Activated CD4-positive, alpha-beta T cell treated with anti-CD3 and anti-CD28 coated beads, Interleukin-2, amount 50 U/mL, for 1 hour (primary cell): ENCODE measurements at regions not wholly inside any gene's neighbourhood (a gene's known extent, or its start where the extent isn't known, plus 50 kb on each side); places are given as distances from the start of the nearest gene placed in this dataset.

ENCODE experiments used
- DNase-seq: peaks from one replicate; pipeline ENCODE4 v3.0.0-alpha.2; 2020

DNA sequence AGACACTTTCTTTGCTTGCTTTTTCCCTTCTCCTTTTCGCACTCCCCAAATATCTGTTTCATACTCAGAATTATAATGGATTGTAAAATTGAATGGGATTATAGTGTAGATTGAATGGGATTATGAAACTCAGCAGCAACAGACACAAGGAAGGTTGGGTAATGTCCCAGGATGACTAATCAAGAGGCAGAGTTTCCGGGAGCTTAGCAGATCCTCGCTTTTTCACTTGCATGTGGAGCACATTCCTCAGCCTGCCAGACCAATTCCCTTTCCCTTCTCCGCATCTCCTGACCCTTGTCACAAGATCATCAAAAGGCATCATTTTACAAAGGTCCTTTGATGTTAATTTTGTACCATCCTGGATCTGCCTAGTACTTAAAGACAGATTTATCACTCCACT lies 55.1 kb upstream of the SLC1A1 start:
- DNase-seq, result no peak

DNA sequence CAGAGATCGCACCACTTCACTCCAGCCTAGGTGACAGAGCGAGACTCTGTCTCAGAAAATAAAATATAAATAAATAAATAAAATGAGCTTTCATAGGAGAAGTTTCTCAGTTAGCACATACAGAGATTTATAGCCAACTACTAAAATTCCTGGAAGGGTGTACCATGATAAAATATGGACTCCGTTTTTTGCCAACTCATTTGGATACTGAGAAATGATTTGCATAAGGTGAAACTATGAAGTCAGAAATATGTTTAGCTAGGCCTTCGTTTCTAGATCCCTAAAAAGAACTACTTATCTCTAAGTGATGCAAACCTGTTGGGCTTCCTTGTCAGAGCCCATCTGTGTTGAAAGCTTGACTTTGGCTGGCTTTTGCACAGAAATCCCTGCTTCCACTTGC lies 56.9 kb upstream of the SLC1A1 start:
- DNase-seq, result no peak

DNA sequence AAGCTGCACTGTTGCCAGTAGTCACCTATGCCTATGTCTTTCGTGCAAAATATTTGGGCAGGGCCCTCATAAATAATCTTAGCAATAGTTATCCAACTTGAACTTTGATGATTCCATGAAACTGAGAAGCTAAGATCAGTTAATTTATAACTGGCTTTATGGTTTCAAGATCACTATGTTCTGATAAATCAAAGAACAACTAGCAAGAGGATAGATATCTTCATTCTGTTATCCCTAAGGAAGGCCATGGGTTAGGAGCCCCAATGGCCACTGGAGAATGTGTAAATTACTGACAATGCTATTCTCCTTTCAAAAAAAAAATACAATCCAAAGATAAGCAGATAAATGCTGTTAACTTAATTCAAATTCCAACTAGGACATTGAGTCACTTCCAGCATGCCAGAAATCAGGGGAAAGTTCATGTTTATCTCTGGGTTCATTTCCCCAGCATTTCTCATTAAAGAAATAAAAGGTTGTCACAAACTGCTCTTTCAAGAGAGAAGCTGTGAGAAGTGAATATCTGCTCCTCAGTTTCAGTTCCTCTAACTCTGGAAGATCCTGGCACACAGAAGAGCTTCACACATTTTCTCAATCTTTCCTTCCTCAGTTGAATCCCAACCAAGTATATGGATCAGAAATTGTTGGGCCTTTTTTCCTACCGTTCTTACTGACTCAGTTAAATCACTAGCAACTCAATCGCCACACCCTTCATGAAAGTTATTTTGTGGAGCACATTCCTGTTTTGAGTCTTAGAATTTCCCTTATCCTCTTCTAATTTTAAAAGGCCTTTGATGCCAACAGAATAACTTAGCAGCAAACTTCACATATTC lies 59.6 kb upstream of the SLC1A1 start:
- DNase-seq, result no peak

DNA sequence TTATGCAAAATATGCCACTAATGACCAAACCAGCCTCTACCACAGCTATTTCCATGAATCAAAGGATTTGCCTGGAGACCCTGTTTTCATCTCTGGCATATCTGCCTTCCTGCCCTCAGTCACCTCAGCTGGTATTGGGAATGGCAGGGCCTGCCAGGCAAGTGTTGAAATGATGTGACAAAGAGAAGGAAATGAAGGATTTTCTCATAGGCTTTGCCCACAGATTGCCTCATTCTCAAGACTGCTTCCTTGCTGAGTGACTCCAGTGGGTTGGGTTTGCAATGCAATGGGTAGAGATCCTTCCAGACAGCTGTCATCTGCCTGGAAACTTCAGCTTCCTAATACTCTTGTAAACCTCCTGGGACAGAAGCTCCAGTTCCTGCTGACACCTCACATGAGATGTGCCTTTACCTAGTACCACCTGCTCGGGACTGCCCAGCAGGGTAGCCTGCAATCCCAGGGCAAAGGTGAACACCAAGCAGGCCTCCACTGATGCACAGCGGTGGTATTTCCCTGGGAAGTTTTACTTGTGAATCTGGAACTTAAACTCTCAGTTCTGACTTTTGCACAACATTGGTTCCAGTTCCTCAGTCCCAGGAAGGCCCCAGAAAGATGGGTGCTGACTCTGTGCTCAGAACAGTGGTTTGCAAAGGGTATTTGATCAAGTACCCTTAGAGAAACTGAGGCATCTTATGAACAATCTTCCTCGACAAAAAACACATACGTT lies 64.8 kb upstream of the SLC1A1 start:
- DNase-seq, result no peak

DNA sequence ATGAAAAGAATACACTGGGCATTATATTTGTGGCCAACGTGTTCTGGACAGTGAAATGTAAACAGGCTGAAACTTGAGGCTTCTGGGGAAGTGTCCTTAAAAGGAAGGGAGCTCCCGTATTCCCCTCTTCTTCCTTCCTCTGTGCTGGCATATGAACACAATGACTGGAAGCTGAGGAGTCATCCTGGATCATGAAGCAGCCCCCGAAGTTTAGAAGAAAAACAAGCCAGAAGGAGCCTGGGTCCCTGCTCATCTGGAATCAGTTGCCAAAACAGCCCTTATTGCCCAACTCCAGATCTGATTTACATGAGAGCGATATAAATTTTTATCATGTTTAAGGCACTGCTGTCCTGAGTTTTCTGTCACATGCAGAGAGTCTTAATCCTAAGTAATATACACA lies 65.4 kb upstream of the SLC1A1 start:
- no peak for DNase-seq

DNA sequence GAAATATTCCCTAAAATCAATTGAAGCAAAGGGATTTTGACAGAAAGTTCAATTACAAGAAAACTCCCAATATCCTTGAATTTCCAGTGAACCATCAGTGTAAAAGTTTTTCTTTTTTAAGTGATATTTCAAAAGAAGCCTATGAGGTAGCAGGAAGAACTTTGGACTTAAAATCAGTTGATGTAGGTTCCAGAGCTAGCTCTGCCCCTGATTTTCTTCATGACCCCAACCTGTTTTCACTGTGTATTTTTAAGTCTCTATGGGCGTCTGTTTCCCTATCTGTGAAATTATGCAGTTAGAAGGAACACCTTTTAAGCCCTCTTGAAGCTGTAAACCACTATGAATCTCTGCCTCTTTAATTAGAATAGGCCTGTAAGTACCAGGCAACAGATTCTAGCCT lies 66.2 kb upstream of the SLC1A1 start:
- no peak for DNase-seq

DNA sequence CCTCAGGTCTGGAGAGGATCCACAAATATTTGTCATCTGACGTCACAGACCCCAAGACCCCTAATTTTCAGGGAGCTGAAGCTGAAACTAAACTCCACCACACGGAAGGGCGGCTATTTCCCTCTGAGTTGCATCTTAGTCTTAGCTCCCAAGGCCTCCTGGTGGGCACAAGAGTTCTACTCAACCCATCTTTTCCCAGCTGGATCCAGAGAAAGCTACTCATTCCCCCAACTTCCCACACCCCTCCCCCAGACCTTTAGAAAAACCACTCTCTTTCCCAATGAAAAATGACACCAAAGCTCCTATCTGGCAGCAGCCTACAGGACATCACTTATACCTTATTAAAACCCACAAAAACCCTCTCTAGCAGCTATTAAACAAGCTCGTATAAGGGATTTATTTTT lies 67.1 kb upstream of the SLC1A1 start:
- no peak for DNase-seq

DNA sequence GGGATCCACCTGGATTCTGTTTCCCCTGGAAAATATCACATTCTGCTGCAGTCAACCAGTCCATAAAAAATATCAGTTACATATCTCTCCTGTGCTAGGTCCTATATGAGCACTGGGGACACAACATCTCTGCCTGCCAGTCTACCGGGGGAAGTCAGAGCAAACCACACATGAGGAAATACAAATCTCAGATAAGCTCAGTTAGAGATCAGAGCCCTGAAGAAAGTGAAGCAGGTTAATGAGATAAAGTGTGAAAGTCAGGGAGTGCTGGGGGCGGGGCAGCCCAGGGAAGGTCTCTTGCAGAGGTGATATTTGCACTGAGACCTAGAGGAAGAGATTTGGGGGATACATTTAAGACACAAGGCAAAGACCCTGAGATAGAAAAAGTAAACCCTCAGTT lies 67.8 kb upstream of the SLC1A1 start:
- DNase-seq, result peak; percentile 1

DNA sequence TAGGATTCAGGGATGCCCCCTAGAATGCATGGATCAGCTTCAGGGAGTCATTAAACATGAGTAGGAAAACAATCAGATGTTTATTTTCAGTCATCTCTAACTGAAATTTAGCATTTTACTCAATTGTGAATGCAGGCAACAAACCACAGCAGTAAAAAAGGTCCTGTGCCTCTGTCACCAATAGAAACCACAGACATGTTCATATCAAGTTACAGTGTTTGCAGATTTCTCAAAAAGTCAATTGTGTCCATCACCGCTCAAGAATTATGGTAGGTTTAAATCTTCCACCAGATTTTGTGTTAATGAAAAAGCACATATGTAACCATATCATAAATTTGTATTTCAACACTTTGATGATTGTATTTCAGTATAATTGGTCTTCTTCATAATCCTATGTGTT lies 68.4 kb upstream of the SLC1A1 start:
- DNase-seq, result no peak

DNA sequence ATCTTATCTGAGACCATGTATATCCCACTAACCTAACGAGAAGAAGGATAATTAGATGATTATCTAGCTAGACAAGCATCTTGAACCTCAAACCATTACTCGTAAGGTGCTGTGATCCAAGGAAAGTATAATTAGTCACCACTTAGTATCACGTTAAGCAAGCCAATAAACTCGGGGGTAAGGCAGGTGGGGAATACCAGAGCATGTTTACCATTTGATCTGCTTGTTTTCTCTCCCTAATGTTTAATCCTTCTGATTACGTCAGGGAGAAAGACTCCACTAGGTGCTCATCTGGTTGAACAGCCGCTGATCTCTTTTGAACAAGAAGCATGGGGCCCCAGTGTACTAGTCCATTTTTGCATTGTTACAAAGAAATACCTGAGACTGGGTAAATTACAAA lies 69.9 kb upstream of the SLC1A1 start:
- DNase-seq, result no peak

DNA sequence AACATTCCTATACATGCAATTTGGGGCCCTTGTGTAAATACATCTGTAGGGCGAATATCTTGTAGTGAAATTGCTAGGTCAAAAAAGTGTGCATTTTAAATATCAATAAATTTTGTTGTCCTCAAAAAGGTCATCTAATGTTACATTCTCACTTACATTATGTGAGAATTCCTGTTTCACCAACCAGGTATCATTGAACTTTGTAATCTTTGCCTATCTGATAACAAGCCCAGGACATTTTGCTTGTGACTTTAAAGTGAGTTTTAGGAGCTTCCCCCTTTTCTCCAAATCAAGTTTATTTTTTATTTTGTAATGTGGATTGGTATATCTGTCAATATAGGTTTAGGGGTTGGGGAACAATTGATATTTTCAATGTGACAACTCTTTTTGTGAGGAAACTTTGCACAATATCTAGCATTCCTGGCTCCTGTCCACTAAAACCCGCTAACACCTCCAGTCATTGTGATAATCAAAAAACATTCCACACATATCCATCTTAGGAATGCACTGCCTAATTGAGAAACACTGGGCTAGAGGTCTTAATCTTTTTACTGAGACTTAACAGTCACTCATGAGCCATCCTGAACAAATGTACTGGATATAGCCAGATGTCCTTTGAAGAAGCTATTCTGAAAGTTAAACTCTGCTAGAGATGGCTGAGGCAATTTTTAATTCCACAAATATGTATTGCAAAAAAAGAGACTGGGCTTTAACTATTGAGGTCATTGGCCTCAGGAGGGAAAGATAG lies 72.5 kb upstream of the SLC1A1 start:
- no peak for DNase-seq

DNA sequence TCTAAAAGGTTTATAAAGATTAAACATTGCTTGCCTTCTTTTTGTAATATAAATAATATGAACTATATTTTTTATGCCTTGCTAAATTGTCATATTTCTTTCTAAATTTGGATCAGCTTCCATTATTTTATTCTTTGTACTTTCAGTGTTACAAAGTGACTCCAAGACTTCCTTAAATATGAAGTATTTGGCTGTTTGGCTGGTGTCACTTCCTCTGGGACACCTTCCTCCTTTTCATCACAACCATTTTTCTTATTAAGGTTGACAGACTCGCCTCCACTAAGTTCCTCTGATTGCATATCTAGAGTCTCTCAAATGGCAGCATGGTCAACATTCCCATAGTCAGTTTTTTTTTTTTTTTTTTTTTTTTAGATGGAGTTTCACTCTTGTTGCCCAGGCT lies 73.8 kb upstream of the SLC1A1 start:
- DNase-seq, result no peak

DNA sequence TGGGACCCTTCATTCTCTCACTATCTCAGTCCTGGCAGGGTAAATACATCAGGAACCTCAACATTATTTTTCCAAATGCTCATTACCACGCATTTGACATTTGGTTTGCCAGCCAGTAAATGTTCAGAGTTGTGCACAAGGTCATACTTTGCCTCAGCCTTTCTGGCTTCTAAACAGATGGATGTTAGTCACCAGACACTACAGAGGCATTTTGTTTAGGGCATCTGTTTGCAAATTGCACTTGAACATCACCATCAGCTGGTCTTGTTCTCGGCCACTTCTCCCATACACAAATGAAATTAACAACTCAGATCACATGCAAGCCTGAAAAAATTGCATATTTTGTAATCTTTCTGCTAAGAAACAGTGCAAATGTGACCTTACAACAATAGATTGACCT lies 75.0 kb upstream of the SLC1A1 start:
- no peak for DNase-seq

DNA sequence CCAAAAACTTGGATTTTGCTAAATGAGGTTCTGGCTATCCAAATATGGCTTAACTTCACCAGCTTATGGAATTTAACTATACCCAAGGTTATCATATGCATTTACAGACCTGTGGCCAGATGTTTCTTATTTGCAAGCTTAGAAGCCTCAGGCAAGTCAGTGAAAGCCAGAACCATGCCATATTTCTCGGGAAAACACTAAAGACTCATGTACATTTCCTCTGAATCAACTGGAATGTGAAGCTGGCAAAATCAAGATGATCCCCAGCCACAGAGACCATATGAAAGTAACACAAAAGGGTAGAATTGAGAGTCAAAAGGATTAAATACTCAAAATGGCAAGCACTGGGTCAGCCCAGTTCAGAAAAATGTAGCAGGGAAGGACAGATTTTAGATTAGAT lies 76.4 kb upstream of the SLC1A1 start:
- no peak for DNase-seq

DNA sequence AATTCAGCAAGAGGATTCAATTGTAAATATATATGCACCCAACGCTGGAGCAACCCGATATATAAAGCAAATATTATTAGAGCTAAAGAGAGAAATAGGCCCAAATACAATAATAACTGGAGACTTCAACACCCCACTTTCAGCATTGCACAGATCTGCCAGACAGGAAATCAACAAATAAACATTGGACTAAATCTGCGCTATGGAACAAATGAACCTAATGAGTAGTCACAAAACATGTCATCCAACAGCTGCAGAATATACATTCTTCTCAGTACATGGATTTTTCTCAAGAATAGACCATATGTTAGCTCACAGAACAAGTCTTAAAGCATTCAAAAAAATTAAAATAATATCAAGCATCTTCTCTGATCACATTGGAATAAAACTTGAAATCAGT lies 86.1 kb upstream of the SLC1A1 start:
- DNase-seq, result no peak

DNA sequence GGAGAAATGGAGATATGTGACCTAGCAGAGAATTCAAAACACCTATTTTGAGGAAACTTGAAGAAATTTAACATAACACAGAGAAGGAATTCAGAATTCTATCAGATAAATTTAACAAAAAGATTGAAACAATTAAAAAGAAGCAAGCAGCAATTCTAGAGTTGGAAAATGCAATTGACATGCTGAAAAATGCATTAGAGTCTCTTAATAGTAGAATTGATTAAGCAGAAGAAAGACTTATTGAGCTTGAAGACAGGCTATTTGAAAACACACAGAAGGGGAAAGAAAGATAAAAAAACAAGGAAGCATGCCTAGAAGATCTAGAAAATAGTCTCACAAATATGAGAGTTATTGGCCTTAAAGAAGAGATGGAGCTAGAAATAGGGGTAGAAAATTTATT lies 87.8 kb upstream of the SLC1A1 start:
- no peak for DNase-seq

DNA sequence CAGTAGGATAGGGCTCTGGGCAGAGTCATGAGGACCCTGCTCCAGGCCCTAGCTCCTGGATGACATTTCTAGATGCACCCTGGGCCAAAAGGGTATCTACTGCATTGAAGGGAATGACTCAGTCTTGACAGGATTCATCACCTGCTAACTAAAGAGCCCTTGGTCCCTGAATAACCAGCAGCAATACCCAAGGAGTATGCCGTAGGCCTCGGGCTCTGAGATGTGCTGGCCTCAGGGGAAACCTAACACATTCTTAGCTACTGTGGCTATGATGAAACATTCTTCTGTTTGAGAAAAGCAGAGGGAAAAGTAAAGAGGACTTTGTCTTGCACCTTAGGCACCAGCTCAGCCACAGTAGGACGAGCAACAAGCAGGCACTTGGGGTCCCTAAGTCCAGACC lies 89.5 kb upstream of the SLC1A1 start:
- no peak for DNase-seq

DNA sequence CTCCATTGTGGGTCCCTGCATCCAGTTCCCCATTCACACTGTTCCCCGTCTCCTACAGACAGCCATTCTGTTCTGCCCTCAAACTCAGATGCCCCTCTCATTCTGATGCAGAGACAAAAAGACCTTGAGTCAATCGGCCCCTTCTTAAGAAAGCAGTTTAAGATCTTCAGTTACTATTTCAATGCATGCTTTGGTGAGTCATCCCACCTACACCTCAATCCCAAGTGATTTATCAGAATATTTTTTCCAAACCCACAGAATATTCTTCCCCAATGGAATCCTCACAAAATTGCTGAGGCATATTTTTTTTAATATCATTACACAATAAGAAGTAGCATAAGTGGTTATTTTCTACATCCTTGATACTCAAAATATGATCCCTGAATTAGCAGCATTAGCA lies 92.4 kb upstream of the SLC1A1 start:
- no peak for DNase-seq

DNA sequence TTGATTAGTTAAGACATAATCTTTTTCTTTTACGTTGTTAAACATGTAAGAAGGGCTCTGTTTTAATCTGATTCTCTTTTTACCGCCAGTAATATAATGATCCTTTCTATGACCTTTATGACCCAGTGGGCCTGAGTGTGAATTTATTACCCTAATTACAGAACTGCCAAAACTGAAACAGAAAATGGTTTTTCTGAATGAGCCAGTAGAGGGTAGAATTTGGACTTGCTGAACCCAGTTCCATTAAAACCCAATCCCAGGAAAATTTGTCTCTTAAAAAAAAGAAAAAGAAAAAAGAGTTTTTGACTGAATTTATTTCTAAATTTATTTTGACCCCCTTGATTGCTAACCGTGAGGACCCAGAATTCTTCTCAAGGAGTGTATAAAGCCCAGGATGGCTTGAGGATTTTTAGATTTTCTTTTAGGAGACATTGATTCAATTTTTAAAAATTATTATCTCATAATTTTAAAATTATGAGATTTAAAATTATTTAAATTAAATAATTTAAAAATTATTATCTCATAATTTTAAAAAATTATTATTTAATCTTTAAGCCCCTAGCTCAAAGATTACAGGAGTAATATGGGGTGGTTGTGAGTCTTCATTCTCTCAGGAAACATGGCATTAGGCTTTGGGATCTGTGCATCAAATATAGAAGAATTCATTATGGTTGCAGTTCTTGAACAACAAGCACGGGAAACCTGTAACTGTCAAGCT lies 94.1 kb upstream of the GLIS3 start:
- DNase-seq, result no peak

DNA sequence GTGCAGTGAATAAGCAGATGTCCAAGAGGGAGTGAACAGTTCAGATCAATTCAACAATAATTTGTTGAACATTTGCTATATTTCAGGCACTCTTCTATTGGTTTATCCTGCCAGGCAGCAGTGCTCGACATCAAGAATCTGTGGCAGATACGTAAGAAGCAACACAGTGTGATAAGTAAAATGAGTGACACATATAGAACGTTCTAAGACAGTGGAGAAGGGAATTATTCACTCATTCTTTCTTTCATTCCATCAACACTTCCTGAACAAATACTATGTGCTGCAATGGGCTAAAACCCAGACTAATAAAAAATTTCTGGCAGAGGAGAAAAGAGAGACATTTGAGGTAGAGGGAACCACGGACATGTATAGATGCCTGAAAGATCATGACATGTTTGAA lies 89.9 kb upstream of the GLIS3 start:
- no peak for DNase-seq

DNA sequence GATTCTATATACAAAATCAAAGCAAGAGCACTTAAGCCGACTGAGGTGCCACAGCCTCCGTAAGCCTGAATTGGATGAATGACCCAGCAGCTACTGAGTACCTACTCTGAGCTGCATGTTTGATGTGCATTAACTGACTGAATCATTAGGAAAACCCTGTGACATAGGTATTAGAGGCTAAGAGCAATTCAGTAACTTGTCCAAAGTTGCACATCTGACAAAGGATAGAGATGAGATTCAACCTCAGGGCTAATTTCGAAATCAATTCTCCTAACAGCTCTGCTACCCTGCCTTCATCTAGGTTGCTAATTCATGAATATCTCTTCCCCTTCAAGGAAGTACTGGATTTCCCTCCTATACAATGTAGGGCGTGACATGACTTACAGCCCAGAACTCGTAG lies 89.1 kb upstream of the GLIS3 start:
- no peak for DNase-seq

DNA sequence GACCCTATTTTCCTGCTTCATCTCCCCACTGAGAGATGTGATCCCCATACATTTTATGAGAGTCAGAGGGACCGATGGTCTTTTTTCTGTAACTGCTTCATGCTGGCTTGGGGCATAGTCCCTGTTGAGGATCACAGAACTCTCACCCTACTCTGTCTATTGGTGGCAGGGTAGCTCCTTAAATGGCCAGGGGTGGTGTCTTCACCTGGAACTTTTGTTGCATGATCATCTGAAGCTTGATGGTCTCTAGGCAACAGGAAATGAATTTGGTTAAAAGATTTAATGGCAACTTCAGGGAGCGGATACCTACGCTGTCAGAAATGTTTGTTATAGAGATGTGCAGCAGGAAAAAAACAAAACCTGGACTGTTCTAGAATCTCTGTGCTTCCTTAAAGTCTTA lies 87.0 kb upstream of the GLIS3 start:
- no peak for DNase-seq

DNA sequence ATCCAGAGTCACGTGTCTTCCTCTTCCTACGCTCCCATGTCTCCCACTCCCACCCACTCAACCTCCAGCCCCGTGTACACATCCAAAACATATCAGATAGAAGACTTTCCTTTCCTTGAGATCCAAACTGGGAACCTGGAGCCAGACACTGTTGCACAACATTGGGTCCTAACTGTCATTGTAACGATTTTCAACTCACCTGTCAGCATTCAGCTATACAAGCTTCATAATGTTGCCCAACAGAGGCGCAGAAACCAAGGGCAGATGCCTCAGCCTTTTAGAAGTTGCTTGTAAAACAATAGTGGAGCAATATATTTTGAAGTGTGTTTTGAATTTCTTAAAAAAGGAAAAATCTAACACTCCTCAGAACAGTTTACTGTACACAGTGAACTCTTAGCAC lies 84.9 kb upstream of the GLIS3 start:
- no peak for DNase-seq
